ENCODE measurements at regions not wholly inside any gene's neighbourhood (a gene's known extent, or its start where the extent isn't known, plus 50 kb on each side); places are given as distances from the start of the nearest gene placed in this dataset.

DNA sequence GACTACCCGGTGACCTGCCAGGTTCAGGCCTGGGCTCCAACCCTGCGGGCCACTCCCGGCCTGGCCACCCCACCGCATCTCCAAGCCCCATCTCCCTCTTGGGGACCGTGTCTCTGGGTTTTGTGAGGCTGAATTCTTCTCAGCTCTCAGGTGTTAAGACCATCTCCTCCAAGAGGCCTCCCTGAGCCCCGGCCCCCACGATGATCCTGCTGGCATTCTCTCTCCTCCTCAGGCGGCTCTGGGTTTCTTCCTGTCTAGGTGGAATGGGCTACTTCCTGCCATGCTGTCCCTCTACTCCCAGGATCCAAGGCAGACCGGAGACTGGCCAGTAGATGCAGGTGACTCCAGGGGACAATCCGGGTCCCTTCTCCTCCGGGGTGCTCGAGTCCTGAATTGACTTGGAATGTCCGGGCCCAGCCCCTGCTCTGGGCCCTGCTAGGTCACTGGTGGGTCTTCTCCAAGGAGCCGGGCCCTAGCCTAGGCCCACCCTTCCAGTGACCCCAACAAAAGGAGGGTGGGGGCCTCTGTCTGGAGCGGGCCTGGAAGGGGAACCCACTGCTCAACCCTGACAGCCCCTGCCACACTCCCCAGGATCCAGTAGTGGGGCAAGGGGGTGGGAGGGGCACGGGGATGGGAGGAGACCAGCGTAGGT, 219.8 kb downstream of the C9orf50 start:
- H4K20me1 ChIP-seq (ENCODE audit: insufficient read depth), result no peaks in the 10 kb centered on the region
- H3K4me3 ChIP-seq, result no peak overlapping the region
- TF ChIP-seq, protein P1, sequence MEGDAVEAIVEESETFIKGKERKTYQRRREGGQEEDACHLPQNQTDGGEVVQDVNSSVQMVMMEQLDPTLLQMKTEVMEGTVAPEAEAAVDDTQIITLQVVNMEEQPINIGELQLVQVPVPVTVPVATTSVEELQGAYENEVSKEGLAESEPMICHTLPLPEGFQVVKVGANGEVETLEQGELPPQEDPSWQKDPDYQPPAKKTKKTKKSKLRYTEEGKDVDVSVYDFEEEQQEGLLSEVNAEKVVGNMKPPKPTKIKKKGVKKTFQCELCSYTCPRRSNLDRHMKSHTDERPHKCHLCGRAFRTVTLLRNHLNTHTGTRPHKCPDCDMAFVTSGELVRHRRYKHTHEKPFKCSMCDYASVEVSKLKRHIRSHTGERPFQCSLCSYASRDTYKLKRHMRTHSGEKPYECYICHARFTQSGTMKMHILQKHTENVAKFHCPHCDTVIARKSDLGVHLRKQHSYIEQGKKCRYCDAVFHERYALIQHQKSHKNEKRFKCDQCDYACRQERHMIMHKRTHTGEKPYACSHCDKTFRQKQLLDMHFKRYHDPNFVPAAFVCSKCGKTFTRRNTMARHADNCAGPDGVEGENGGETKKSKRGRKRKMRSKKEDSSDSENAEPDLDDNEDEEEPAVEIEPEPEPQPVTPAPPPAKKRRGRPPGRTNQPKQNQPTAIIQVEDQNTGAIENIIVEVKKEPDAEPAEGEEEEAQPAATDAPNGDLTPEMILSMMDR (conservative IDR thresholded peaks at IDR 0.05), result no peak
- no peak for TF ChIP-seq EZH2 (IDR thresholded peaks at IDR 0.05; ENCODE audit: low read depth)
- intact Hi-C loops (cut with micrococcal nuclease; ENCODE audit: unreplicated experiment), result no loop called here
- H2AFZ ChIP-seq, result no peak overlapping the region
- no peaks in the 10 kb centered on the region for H3F3A ChIP-seq (ENCODE audit: insufficient read depth, low read depth)
- H3K4me1 ChIP-seq (replicated peaks; ENCODE audit: insufficient read depth), result peaks cover 6% of the 10 kb centered on the region
- no peak overlapping the region for H3K27ac ChIP-seq
- no TSS peak for BruUV-seq (replicated peaks)
- H3K79me2 ChIP-seq (ENCODE audit: low read depth), result no peaks in the 10 kb centered on the region
- CTCF ChIA-PET, result no interaction called here
- no peak overlapping the region for H3K4me2 ChIP-seq
- H3K27me3 ChIP-seq (ENCODE audit: insufficient read depth, low read depth), result no peaks in the 10 kb centered on the region
- no peaks in the 10 kb centered on the region for H3K9me3 ChIP-seq (ENCODE audit: insufficient read depth, low read depth)
- DNase-seq, result no peak
- POLR2A ChIA-PET (ENCODE audit: unreplicated experiment), result no interaction called here
- H3K9me2 ChIP-seq (ENCODE audit: insufficient read depth), result no peaks in the 10 kb centered on the region
- no peaks in the 10 kb centered on the region for H3K36me3 ChIP-seq (ENCODE audit: low read depth)

DNA sequence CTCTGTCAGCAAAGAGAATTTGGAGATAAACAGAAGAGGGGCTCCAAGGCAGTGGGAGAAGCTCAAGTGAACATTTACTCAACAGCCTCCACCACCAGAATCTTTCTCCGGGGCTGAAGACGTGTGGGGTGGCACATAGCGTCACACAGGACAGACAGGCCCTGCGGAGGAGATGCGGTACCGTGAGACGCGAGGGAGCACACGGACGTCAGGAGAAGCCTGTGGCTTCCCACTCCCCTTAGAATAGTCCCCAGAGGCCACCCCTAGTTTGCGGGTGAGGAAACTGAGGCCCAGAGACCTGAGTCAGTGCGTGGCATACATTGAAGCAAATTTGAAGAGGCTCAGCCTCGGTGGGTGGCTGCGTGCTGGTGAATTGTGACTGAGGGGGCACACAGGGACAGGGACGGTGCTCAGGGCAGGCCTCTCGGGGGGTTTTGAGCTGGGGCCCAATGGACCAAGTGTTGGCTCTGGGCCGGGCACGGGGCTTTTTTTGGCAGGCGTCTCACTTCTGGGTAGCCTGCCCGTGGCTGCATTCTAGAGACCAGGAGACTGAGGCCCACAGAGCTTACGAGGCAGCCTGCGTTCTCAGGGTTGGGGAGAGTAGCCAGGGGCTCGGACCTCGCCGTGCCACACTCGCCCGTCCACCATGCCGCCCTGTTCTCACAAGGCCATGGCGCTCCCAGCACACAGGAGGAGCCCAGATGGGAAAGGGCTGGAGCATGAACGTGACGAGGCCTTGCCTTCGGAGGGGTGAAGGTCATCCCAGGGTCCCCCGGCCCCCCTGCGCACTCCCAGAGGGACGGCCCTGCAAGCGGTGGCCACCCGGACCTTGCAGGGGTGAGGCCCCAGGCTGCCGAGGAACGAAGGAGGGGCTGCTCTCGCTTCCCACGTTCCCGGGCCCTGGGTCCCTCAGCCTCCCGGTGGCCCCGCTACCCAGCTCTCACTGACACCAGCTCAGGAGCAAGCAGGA, 220.6 kb downstream of the C9orf50 start:
- Histone ChIP-seq H3K4me2 (no peak overlapping the region), H3K9me2 (ENCODE audit: insufficient read depth) (no peaks in the 10 kb centered on the region), H3K4me3 (no peak overlapping the region), H3K79me2 (ENCODE audit: low read depth) (no peaks in the 10 kb centered on the region), H3K27ac (no peak overlapping the region), H3K9me3 (ENCODE audit: insufficient read depth, low read depth) (no peaks in the 10 kb centered on the region), H4K20me1 (ENCODE audit: insufficient read depth) (no peaks in the 10 kb centered on the region), H3K36me3 (ENCODE audit: low read depth) (no peaks in the 10 kb centered on the region), H2AFZ (no peak overlapping the region), H3K27me3 (ENCODE audit: insufficient read depth, low read depth) (no peaks in the 10 kb centered on the region), H3K4me1 (replicated peaks; ENCODE audit: insufficient read depth) (no peaks in the 10 kb centered on the region), H3F3A (ENCODE audit: insufficient read depth, low read depth) (no peaks in the 10 kb centered on the region)
- CTCF ChIA-PET, result no interaction called here
- POLR2A ChIA-PET (ENCODE audit: unreplicated experiment), result no interaction called here
- no TSS peak for BruUV-seq (replicated peaks)
- TF ChIP-seq, protein P1 (conservative IDR thresholded peaks at IDR 0.05), result no peak
- no peak for TF ChIP-seq EZH2 (IDR thresholded peaks at IDR 0.05; ENCODE audit: low read depth)
- intact Hi-C loops (cut with micrococcal nuclease; ENCODE audit: unreplicated experiment), result no loop called here
- DNase-seq, result no peak

DNA sequence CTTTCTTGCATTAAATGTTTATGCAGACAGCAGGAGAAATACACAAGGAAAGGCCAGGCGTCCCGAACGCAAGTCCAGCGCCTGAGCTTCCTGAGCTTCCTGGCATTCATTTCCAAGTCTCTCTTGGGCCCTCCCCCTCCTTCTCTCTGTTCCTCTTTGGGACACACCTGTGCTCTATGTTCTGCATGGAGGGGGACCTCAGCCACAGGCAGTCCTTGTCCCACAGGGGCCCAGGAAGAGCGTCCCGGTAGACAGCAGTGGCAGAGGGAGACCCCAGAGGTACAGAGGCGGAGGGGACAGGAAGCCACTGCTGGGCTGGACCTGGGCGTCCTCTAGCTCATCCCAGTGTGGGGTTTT, 221.3 kb downstream of the C9orf50 start:
- H3K4me2 ChIP-seq, result no peak overlapping the region
- H3K79me2 ChIP-seq (ENCODE audit: low read depth), result no peaks in the 10 kb centered on the region
- ChIA-PET POLR2A (ENCODE audit: unreplicated experiment) (no interaction called here), CTCF (no interaction called here)
- no peaks in the 10 kb centered on the region for H3K9me2 ChIP-seq (ENCODE audit: insufficient read depth)
- DNase-seq, result no peak
- no peaks in the 10 kb centered on the region for H3K9me3 ChIP-seq (ENCODE audit: insufficient read depth, low read depth)
- TF ChIP-seq EZH2 (IDR thresholded peaks at IDR 0.05; ENCODE audit: low read depth), result no peak
- TF ChIP-seq, protein P1 (conservative IDR thresholded peaks at IDR 0.05), result no peak
- H4K20me1 ChIP-seq (ENCODE audit: insufficient read depth), result no peaks in the 10 kb centered on the region
- intact Hi-C loops (cut with micrococcal nuclease; ENCODE audit: unreplicated experiment), result no loop called here
- no peaks in the 10 kb centered on the region for H3K27me3 ChIP-seq (ENCODE audit: insufficient read depth, low read depth)
- BruUV-seq (replicated peaks), result no TSS peak
- H3K4me1 ChIP-seq (replicated peaks; ENCODE audit: insufficient read depth), result no peaks in the 10 kb centered on the region
- H3K4me3 ChIP-seq, result no peak overlapping the region
- no peak overlapping the region for H3K27ac ChIP-seq
- H3K36me3 ChIP-seq (ENCODE audit: low read depth), result no peaks in the 10 kb centered on the region
- H2AFZ ChIP-seq, result no peak overlapping the region
- no peaks in the 10 kb centered on the region for H3F3A ChIP-seq (ENCODE audit: insufficient read depth, low read depth)
